HEK293T (cell line): ENCODE measurements at regions not wholly inside any gene's neighbourhood (a gene's known extent, or its start where the extent isn't known, plus 50 kb on each side); places are given as distances from the start of the nearest gene placed in this dataset.
"Not testable (repeated sequence)": the region's sequence is repeated elsewhere in the genome, so short reads cannot be mapped to it uniquely, and the experiment has no call there.

Experiments
- ARNT ChIP-seq: fragments of 450-650 bp; IDR thresholded peaks from 2 replicates; pipeline ENCODE4 v1.6.1; 2017; ENCODE audit warnings: mild to moderate bottlenecking
- BHLHE40 ChIP-seq: fragments of 450-650 bp; IDR thresholded peaks from 2 replicates; pipeline ENCODE4 v1.6.1; 2016; ENCODE audit warnings: mild to moderate bottlenecking, moderate library complexity, borderline replicate concordance
- CTBP1 ChIP-seq: fragments of 450-650 bp; IDR thresholded peaks from 2 replicates; pipeline ENCODE4 v1.6.1; 2016; ENCODE audit warnings: borderline replicate concordance
- ELF4 ChIP-seq: fragments of 450-650 bp; IDR thresholded peaks from 2 replicates; pipeline ENCODE4 v1.6.1; 2017; ENCODE audit warnings: antibody characterized with exemption
- FOXA1 ChIP-seq: fragments of 450-650 bp; IDR thresholded peaks from 2 replicates; pipeline ENCODE4 v1.6.1; 2016; ENCODE audit warnings: mild to moderate bottlenecking
- FOXK2 ChIP-seq: fragments of 450-650 bp; IDR thresholded peaks from 2 replicates; pipeline ENCODE4 v1.6.1; 2016; ENCODE audit warnings: mild to moderate bottlenecking
- FOXM1 ChIP-seq: fragments of 450-650 bp; IDR thresholded peaks from 2 replicates; pipeline ENCODE4 v1.6.1; 2017; ENCODE audit warnings: mild to moderate bottlenecking, borderline replicate concordance
- HDGF ChIP-seq: fragments of 450-650 bp; IDR thresholded peaks from 2 replicates; pipeline ENCODE4 v1.6.1; 2017; ENCODE audit warnings: antibody characterized with exemption, borderline replicate concordance
- L3MBTL2 ChIP-seq: fragments of 450-650 bp; conservative IDR thresholded peaks from 2 replicates; pipeline ENCODE4 v1.6.1; 2016; ENCODE audit warnings: mild to moderate bottlenecking
- NFRKB ChIP-seq: fragments of 450-650 bp; IDR thresholded peaks from 2 replicates; pipeline ENCODE4 v1.6.1; 2016; ENCODE audit warnings: mild to moderate bottlenecking, moderate library complexity
- SP1 ChIP-seq: fragments of 450-650 bp; IDR thresholded peaks from 2 replicates; pipeline ENCODE4 v1.6.1; 2017
- TARDBP ChIP-seq: fragments of 450-650 bp; IDR thresholded peaks from 2 replicates; pipeline ENCODE4 v1.6.1; 2016

DNA sequence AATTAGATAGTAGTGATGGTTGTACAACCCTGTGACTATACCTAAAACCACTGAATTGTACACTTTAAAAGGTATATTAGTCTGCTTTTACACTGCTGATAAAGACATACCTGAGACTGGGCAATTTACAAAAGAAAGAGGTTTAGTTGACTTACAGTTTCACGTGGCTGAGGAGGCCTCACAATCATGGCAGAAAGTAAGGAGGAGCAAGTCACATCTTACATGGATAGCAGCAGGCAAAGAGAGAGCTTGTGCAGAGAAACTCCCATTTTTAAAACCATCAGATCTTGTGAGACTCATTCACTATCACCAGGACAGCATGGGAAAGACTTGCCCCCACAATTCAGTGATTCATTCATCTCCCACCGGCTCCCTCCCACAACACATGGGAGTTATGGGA is 379.9 kb downstream of the RRAGC start:
- not testable (repeated sequence) for TF ChIP-seq FOXM1, NFRKB, HDGF, SP1, BHLHE40, ELF4, CTBP1, TARDBP, FOXK2, FOXA1, ARNT, L3MBTL2
